Bronchial epithelial cell (primary cell): ENCODE measurements at regions not wholly inside any gene's neighbourhood (a gene's known extent, or its start where the extent isn't known, plus 50 kb on each side); places are given as distances from the start of the nearest gene placed in this dataset.

ENCODE experiments used
- DNase-seq: peaks from one replicate; pipeline ENCODE4 v3.0.0-alpha.2; 2010; ENCODE audit warnings: low read depth
- FAIRE-seq: peaks from 2 replicates; lab custom pipeline; 2011; peaks lifted over from hg19 to GRCh38; lab: Jason Lieb, UNC
- H3K27me3 ChIP-seq: 2 replicates; pipeline ENCODE4 v1.5.1; 2011; ENCODE audit warnings: low read length; ENCODE audit not compliant: control insufficient read depth, insufficient read depth
- H3K36me3 ChIP-seq: 2 replicates; pipeline ENCODE4 v1.5.1; 2011; ENCODE audit warnings: low read length; ENCODE audit not compliant: control insufficient read depth, insufficient read depth
- H3K4me3 ChIP-seq: 2 replicates; pipeline ENCODE4 v1.5.1; 2011; ENCODE audit warnings: mild to moderate bottlenecking, low read depth, low read length, control low read depth
- TF ChIP-seq, protein P1 (sequence below): IDR thresholded peaks from 2 replicates; pipeline ENCODE4 v1.5.1; 2011; ENCODE audit warnings: mild to moderate bottlenecking, moderate library complexity, low read length, control low read depth, inconsistent platforms; ENCODE audit not compliant: insufficient read depth, severe bottlenecking

DNA sequence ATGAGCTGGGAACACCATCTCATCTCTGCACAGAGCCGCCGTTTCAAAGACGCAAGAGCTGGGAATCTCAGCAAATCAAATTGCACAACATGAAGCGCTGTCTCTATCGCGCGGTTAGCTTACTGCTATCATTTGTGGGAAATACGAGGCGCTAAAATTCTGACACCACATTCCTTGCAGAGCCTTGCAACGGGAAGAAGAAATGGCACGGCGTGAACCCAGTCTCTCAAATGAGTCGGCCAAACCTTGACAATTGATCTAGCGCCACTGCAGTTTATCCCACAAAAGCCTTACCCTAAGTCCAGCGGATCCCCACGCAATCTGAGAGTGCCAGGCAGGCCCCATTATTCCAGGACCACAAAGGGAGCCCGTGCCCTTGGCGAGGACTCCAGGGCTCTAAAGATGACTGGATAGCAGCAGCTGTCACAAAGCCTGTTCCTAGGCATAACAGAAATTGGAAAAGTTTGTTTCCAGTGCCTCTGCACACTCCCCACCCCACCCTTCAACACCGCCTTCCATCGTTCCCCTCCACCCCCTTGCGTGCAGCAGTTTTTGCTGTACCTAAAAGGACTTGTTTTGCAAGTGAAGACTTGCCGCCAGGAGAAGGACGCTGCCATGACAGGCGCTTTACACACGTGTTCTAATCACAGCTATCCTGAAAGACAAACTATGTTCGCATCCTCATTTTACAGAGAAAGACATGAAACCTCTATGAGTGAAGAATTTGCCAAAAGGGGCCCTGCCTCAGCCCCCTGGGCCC lies 252.4 kb downstream of the EIPR1 start:
- H3K27me3 ChIP-seq, result no peaks in the 10 kb centered on the region
- TF ChIP-seq, protein P1, sequence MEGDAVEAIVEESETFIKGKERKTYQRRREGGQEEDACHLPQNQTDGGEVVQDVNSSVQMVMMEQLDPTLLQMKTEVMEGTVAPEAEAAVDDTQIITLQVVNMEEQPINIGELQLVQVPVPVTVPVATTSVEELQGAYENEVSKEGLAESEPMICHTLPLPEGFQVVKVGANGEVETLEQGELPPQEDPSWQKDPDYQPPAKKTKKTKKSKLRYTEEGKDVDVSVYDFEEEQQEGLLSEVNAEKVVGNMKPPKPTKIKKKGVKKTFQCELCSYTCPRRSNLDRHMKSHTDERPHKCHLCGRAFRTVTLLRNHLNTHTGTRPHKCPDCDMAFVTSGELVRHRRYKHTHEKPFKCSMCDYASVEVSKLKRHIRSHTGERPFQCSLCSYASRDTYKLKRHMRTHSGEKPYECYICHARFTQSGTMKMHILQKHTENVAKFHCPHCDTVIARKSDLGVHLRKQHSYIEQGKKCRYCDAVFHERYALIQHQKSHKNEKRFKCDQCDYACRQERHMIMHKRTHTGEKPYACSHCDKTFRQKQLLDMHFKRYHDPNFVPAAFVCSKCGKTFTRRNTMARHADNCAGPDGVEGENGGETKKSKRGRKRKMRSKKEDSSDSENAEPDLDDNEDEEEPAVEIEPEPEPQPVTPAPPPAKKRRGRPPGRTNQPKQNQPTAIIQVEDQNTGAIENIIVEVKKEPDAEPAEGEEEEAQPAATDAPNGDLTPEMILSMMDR, result no peak
- DNase-seq (no peak), FAIRE-seq (no peak)
- no peaks in the 10 kb centered on the region for H3K36me3 ChIP-seq
- H3K4me3 ChIP-seq, result no peak overlapping the region

DNA sequence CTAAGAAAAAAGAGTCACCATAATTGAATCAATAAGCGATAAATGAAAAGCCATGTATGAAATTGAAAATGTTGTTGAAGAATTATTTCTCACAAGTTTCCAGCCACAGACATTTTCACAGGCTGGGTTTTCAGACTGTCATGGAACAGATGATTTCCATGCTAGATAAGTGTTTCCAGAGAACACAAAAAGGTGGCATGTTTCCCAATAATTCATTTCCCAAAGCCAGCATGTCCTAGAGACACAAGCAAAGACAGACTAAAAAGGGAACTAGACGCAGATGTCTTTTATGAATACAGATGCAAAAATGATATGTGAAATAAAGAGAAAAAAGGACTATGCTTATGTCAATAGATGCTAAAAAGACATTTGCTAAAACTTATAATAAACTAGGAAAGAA lies 255.1 kb downstream of the EIPR1 start:
- FAIRE-seq, result no peak
- TF ChIP-seq, protein P1, result no peak

DNA sequence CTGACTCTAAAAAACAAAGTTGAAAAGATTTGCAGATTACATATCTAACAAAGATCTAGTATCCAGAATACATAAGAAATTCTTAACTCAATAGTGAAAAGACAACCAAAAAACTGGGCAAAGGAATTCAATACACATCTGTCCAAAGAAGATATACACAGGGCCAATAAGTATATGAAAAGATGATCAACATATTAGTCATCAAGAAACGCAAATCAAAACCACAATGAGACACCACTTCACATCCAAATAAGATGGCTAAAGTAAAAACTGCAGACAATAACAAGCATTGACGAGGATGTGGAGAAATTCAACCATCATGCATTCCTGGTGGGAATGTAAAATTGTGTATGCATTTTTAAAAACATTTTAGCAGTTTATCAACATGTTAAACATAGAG lies 256.0 kb downstream of the EIPR1 start:
- no peak for FAIRE-seq
- Histone ChIP-seq H3K36me3 (no peaks in the 10 kb centered on the region), H3K27me3 (no peaks in the 10 kb centered on the region), H3K4me3 (no peak overlapping the region)
- TF ChIP-seq, protein P1, result no peak
- no peak for DNase-seq

More for the DNA sequence above, 255.1 kb downstream of the EIPR1 start:
- Histone ChIP-seq H3K36me3 (no peaks in the 10 kb centered on the region), H3K27me3 (no peaks in the 10 kb centered on the region), H3K4me3 (no peak overlapping the region)
- no peak for DNase-seq

DNA sequence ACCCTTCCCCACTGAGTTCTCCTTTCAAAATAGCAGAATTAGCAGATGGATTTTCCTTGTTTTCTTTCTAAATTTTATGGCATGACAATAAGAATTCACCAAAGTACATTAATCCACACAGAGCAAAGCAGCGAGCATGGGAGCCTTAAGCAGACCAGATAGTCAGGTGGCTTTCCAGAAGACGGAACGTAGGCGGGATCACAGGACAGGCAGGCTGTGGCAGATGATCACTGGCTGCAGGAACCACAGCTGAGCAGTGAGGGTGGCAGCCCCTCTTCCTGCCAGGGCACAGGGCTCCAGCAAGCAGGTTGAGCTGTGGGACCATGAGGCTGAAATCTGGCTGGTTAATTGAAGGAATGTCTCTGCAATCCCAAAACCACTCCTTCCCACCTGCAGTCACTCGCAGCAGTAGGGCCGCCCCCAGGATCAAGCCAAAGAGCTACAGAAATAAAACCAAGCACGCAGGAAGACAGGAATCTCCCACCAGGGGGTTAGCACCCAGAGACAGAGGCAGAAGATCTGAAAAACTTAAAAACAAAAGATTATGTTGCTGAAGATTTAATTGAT lies 259.9 kb downstream of the EIPR1 start:
- no peaks in the 10 kb centered on the region for H3K36me3 ChIP-seq
- H3K27me3 ChIP-seq, result no peaks in the 10 kb centered on the region
- FAIRE-seq (no peak), DNase-seq (no peak)
- TF ChIP-seq, protein P1, result no peak
- H3K4me3 ChIP-seq, result no peak overlapping the region

DNA sequence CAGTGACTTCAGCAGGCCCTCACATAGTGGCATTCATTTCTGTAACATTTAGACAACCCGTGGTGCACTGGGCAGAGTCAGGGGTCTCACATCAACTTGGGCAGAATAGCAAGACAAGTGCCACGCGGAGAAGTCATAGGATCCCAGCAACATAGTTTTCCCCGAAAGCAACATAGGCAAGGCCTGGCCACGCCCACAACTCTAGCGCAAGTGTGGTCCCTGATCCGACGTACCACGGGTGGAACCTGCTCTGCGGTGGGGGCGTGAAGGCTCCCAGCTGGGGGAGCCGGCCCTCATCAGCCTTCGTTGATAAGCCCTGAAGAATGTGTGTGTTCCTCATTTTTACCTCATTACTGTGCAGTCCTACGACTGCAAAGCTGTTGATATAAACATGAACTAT lies 261.2 kb downstream of the EIPR1 start:
- FAIRE-seq (no peak), DNase-seq (no peak)
- TF ChIP-seq, protein P1, result no peak
- Histone ChIP-seq H3K36me3 (no peaks in the 10 kb centered on the region), H3K27me3 (no peaks in the 10 kb centered on the region), H3K4me3 (no peak overlapping the region)
